H54 (cell line): ENCODE measurements at regions not wholly inside any gene's neighbourhood (a gene's known extent, or its start where the extent isn't known, plus 50 kb on each side); places are given as distances from the start of the nearest gene placed in this dataset.

Source experiments
- DNase-seq: peaks from one replicate; pipeline ENCODE4 v3.0.0; 2011; ENCODE audit warnings: low spot score, mixed read lengths; ENCODE audit not compliant: insufficient read length
- FAIRE-seq: peaks from 3 replicates; lab custom pipeline; 2011; peaks lifted over from hg19 to GRCh38; lab: Jason Lieb, UNC
- POLR2A ChIP-seq: IDR thresholded peaks from 2 replicates; pipeline ENCODE4 v1.6.1; 2011; ENCODE audit warnings: low read depth, mild to moderate bottlenecking, low read length

DNA sequence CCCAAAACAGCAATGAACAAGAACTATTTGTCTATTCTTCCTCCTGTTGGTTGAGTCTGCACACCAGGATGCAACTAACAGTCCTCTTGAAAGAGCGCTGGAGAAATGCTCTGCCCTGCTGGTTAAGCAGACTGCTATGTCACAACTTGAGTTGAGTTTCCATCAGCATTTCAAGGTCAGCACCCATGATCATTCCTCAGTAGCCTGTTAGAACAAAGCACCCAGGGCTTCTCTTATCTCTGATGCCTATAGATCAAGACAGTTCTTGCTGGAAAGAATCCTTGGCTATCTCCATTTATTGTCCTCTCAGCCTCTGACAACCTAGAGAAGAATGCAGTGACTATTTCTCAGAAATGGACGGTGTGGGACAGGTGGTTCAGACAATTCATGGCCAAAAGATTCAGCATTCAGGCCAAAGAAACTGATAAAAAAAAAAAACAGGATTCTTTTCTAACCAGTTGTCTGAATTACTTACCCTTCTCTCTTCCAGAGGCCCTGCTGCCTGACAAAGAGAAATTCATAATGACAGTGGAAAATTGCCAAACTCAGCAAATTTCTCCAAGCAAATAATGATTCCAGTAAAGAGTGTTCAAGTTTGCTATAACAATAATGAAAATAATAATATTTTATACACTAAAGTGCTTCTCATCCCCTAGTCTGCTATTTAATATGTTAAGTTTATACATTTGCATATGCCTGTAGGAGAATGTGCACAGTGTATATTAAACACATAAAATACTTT, 306.7 kb downstream of the EMP1 start:
- TF ChIP-seq POLR2A = no peak
- no peak for DNase-seq
- no peak for FAIRE-seq

DNA sequence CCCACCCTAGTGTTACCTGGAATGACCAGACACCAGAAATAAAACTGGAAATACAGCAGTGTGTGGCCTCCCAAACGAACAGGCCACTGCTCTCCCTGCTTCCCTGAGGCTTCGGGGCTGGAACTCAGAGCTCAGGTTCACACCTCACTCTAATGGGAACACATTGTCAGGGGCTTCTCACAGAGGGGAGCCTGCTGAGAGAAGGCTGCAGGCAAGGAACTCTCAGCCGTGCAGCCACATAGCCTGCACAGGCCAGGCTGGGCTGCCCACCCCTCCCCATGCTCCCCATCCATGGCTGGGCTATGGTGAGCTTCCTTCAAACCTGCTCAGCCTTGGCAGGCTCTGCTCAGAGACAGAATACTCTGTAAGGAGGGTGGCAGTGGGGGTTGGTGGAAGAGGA, 302.5 kb downstream of the EMP1 start:
- FAIRE-seq = no peak
- TF ChIP-seq POLR2A = no peak
- DNase-seq = no peak

DNA sequence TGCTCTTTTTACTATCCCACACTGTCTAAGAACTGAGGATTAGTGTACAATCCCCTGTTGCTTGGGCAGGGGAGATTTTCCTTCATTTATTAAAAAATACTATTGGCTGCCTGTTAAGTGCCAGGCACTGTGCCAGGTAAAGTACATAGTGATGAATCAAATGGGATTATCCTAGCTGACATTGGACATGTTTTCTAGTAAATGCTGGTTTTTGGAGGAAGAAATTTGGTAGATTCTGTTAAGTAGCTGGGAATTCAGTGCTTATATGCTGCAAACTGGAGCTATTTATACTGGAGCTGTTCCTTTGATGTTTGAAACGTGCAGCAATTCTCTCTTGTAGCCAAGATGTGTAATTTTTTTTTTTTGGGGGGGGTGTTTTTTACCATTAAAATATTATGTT, 299.6 kb downstream of the EMP1 start:
- DNase-seq (no peak), FAIRE-seq (no peak)
- no peak for TF ChIP-seq POLR2A

DNA sequence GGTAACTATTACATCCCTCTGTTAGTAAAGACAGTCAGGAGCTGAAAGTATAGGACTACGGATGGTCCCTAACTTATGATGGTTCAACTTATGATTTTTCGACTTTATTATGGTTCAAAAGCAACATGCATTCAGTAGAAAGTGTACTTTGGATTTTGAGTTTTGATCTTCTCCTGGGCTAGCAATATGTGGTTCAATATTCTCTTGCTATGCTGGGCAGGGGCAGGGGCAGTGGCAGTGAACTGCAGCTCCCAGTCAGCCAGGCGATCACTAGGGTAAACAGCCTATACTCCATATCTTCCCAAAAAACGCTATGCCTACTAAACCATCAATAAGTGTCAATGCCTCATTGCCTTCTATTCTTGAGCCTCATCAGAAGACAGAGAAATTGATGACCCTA, 292.7 kb downstream of the EMP1 start:
- no peak for TF ChIP-seq POLR2A
- FAIRE-seq (no peak), DNase-seq (no peak)

DNA sequence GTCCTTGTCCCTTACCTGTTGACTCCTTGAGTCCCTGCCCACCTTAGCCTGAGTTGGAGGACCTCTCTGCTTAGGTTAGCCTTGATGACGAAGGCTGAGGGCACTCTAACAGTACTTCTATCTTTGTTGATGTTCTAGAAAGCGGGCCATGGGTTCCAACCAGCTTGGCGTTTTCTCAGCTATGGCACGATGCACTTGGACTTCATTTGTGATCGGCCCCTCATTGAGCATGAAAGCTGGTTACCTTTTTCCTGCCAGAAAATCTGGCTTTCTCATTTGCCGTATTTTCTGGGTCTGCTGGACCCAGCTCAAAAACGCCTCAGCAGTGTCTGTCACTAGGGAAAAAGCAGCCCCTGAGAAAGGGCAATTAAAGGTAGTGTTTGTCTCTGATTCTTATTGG, 290.8 kb downstream of the EMP1 start:
- DNase-seq = no peak
- FAIRE-seq = no peak
- no peak for TF ChIP-seq POLR2A

DNA sequence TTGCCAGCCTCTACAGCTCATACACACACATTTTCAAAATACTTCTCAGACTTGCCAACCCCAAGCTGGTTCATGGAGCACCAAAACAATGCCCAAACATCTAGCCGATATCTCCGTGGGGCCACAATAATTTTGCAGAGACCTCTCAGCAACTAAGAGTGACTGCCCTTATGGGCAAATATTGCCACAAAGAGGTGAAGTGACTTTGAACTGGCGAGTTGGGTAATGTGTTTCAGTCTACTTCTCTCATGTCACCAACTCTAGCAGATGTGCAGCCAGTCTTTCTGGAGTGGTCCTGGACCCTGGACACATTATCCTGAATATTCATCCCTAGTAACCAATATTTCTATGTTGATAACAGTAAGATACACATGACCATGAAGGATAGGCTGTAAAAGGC, 290.3 kb downstream of the EMP1 start:
- no peak for DNase-seq
- TF ChIP-seq POLR2A = no peak
- FAIRE-seq = no peak

DNA sequence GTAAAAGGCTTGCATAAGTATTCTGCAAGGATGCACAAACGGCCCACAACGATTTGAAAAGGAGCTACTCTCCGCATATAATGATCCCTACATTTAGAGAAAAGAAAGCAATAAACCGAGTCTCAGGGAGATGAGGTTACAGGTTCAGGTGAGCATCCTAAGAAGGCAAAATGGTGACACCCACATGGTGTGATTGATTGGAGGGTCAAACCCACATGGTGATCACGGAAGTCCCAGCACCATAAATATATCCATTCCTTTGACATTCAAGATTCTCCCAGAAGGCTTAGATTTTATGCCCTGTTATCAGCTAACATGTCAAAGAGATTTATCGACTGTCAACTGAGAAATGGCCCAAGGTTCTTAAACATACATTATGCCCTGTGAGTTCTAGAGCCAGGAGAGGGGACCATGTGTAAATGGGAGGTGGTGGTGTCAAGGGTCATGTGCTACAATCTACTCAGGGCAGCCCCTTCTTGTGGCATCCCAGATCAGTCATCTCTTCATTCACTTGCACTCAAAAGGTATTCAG, 282.2 kb downstream of the EMP1 start:
- no peak for FAIRE-seq
- DNase-seq = no peak
- no peak for TF ChIP-seq POLR2A

DNA sequence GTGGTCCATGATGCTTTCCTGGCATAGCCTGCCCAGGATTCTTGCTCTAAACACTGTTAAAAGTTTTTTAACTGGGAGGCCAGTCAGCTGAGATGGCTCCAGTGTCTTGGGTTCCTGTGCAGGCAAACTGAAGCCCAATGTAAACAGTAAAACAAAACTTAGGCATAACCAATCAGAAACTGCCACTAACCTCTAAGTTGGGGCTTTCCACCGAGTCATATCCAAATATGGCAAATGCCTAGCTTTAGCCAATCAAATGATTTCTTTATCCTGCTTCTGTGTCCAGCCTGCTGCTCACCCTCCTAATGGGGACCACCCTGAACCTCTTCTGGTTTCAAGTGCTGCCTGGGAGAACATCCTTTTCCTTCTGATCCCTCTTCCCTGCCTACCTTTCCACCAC, 277.9 kb downstream of the EMP1 start:
- DNase-seq (no peak), FAIRE-seq (no peak)
- no peak for TF ChIP-seq POLR2A

DNA sequence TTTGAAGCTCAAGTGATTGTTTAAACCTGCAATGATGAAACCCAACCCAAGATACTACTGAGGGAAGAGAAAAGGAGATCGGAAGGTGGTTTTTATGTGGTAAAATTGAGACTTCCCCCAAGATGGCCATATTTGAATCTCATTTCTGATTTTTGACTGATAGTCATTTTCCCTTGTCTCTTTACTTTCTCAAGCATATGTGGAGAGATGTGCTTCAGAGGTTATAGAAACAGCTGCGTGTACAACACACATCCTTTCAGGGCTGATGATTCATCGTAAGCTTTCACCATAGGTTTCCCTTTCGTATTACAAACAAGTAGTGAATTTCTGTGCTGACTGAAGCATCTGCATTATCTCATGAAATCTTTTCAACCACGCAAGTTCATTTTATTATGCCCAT, 276.2 kb downstream of the EMP1 start:
- no peak for TF ChIP-seq POLR2A
- FAIRE-seq = no peak
- DNase-seq = no peak

DNA sequence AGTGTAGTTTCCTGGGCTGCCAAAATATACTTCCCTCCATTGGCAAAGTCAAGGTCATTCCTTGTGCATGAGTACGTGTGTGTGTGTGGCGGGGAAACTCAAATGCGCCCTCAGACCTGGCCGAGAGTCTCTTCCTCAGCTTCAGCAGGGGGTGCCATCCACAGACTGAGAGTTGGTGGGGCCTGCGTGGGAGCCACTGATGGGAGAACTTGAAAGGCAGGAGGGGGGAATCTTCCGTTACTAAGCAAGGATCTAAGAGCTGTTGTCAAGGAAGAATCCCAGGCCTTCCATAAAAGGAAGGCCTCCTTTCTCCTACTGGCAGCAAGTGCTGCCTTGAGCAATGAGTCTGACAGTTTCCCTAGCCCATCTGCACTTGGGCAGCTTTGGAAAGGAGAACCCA, 274.9 kb downstream of the EMP1 start:
- TF ChIP-seq POLR2A = no peak
- FAIRE-seq (no peak), DNase-seq (no peak)

DNA sequence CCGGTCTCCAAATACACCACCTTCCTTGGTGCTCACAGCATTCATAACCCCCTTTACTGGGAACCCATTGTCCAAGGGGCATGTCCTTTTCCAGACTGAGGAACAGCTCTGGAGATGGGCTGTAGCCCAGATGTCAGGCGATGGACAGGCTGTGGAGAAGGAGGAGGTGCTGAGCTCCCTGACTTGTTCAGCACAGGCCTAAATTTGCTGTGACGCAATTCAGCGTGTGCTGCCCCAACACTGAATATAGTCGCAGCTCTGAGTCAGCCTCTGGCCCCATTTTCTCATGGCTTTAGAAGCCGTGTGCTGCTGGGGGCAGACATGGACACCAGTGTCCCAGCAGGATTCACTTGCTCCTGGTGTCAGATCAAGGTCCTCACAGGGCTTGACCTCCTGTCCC, 269.1 kb downstream of the EMP1 start:
- DNase-seq (no peak), FAIRE-seq (no peak)
- no peak for TF ChIP-seq POLR2A

DNA sequence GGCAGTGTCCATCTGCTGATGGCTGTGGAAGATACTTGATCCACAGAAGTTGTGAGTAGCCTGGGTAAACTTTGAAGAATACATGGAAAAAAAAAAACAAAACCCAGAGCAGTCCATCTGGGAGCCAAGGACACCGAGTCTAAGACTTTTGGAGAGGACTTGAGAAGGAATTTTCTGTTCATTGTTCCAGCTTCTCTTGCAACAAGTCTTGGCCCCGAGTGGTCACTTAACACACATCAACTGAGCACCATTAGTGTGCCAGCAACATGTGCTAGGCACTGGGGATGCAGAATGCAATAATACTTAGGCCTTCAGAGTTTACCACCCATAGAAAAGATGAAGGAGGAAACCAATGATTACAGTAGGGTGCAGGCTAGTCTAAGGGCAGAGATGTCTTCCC, 266.7 kb downstream of the EMP1 start:
- no peak for FAIRE-seq
- DNase-seq = no peak
- no peak for TF ChIP-seq POLR2A

DNA sequence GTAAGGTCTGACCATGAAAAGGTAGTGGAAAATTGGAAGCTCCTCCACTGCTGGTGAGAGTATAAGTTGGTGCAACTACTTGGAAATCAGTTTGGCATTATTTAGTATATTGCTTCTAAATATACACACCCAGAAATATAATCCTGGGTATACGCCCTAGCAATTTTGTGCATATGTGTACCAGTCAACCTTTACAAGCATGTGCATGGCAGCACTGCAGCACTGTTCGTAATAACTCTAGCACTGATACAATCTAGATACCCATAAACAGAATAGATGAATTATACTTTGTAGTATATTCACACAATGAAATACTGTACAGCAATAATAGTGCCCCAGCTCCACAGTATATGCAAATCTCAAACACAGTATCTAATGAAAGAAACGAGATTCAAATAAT, 265.9 kb downstream of the EMP1 start:
- FAIRE-seq = no peak
- no peak for TF ChIP-seq POLR2A

DNA sequence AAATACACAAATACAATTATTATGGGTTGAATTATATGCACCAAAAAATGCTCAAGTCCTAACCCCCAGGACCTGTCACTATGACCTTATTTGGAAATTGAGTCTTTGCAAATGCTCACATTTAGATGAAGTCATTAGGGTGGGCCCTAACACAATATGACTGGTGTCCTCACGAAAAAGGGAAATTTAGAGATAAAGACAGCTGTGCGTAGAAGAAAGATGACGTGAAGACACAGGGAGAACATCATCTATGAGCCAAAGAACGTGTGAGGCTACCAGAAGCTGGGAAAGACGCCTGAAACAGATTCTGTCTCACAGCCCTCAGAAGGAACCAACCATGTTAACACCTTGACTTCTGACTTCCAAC, 259.2 kb downstream of the EMP1 start:
- no peak for TF ChIP-seq POLR2A
- DNase-seq = no peak
- no peak for FAIRE-seq

More for the DNA sequence above, 265.9 kb downstream of the EMP1 start:
- no peak for DNase-seq

DNA sequence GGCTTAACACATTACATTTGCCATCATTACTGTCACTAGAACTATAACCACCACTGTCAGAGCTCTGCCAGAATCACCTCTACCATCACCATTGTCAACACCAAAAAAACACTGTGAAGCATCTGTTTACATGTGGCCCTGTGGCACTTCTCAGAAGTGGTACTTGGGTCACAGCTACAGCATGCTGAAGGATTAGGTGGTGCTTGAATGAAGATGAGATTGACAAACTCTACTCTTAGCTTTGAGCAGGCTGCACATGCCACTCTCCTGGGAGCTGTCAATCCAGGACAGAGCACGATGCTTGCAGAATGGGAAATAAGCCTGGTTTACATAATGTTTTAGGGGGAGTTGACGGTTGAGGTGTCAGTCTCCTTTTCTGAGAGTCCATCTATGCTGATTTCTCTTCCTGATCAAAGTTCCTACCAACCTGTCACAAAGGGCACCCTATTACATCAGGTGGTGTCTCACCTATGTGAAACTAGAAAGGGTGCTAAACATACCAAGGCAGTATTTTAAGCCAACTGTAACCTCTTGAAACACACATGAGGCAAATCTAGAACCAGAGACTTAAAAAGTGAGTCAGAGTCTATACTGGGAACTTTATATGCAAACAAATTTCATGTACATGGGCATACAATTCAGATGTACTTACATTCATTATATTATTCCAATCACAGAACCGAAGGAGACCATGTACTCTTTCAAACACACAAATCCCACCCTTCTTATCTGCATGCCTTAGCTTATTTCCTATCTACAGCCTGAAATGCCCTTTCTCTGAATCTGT, 258.7 kb downstream of the EMP1 start:
- FAIRE-seq = no peak
- no peak for DNase-seq
- TF ChIP-seq POLR2A = no peak
